Tongue (tissue), 1 donor: ENCODE measurements at regions not wholly inside any gene's neighbourhood (a gene's known extent, or its start where the extent isn't known, plus 50 kb on each side); places are given as distances from the start of the nearest gene placed in this dataset.
A peak's percentile ranks its signal among the peaks of the same experiment; 100 is the strongest.
"Not testable (repeated sequence)": the region's sequence is repeated elsewhere in the genome, so short reads cannot be mapped to it uniquely, and the experiment has no call there.

ENCODE experiments used
- DNase-seq: peaks from one replicate; pipeline ENCODE4 v3.0.0-alpha.2; 2015

GRCh38 chrX:46366381-46367207 is 178.6 kb downstream of the ZNF674 start:
- no peak for DNase-seq

DNA sequence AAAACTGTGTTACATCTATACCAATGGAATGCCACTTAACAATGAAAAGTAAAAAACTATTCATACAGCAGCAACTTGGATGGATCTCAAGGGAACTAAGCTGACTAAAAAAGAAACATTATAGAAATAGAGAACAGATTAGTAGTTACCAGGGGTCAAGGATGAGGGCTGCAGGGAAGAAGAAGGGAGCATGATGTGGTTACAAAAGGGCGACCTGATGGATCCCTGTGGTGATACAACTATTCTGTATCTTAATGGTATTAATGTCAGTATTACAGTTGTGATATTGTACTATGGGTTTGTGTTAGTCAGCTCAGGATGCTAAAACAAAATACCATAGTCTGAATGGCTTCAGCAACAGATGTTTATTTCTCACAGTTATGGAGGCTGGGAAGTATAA is 190.7 kb downstream of the ZNF674 start:
- no peak for DNase-seq

- no peak for DNase-seq
Measured at GRCh38 chrX:46341767-46342322, 203.4 kb downstream of the ZNF674 start.

GRCh38 chrX:46340696-46341095 is 204.5 kb downstream of the ZNF674 start:
- DNase-seq: no peak

GRCh38 chrX:46333550-46333949 is 211.7 kb downstream of the ZNF674 start:
- DNase-seq: no peak

- no peak for DNase-seq
Measured at GRCh38 chrX:46330981-46331380, 214.2 kb downstream of the ZNF674 start.

GRCh38 chrX:46330513-46330912 is 214.7 kb downstream of the ZNF674 start:
- DNase-seq: no peak

- no peak for DNase-seq
Measured at GRCh38 chrX:46328133-46328532, 217.1 kb downstream of the ZNF674 start.

- peak; percentile 15 for DNase-seq
Measured at GRCh38 chrX:46327566-46328115, 217.6 kb downstream of the ZNF674 start.

DNA sequence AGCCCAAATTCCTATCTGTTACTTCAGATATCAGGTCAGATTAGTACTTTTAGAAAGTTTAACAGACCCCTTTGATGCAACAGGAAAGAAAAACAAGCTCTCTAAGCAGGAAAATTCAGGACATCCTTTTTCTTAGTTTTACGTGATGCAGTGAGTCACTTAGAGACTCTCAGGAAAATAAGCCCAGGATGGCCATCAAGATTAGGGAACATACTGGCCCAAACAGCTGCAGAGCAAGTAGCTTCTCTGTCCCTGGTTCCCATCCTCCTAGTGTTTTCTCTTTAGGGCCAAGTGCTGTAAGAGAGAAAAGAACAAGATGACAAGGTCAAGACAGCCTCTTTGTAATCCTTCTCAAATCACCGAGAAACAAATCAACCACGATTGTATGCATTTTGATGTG is 219.1 kb downstream of the ZNF674 start:
- DNase-seq: no peak

- peak; percentile 16 for DNase-seq
Measured at GRCh38 chrX:46325312-46325877, 219.8 kb downstream of the ZNF674 start.

DNA sequence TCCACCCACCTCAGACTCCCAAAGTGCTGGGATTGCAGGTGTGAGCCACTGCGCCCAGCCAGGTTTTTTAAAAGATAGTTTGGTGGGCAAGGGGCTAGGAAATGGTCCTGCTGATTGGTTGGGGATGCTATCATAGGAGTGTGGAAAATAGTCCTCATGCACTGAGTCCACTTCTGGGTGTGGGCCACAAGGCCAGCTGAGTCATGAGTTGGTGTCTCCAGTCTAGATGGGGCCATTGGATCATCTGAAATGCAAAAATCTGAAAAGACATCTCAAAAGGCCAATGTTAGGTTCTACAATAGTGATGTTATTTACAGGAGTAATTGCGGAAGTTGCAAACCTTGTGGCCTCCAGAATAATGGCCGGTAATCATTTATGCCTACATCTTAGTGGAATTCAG is 221.1 kb downstream of the ZNF674 start:
- no peak for DNase-seq

- DNase-seq: not testable (repeated sequence)
Measured at GRCh38 chrX:46322929-46323328, 222.3 kb downstream of the ZNF674 start.

- DNase-seq: no peak
Measured at GRCh38 chrX:46321676-46322075, 223.5 kb downstream of the ZNF674 start.

GRCh38 chrX:46319750-46320149 is 225.5 kb downstream of the ZNF674 start:
- DNase-seq: no peak

DNA sequence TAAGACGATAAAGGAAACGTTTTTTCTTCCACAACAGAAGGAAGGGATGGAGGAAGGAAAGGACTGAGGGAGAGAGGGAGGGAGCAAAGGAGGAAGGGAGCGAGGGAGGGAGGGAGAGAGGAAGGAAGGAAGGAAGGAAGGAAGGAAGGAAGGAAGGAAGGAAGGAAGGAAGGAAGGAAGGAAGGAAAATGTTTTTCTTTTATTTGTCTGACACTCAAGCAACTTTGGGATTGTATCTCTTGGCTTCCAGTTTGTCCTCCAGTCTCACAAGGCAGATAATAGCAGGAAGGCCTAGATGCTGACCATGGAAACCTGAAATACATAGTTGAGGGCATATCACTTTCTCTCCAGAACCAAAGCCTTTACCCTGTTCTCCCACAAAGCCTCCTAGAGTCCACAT is 226.7 kb downstream of the ZNF674 start:
- DNase-seq: no peak

DNA sequence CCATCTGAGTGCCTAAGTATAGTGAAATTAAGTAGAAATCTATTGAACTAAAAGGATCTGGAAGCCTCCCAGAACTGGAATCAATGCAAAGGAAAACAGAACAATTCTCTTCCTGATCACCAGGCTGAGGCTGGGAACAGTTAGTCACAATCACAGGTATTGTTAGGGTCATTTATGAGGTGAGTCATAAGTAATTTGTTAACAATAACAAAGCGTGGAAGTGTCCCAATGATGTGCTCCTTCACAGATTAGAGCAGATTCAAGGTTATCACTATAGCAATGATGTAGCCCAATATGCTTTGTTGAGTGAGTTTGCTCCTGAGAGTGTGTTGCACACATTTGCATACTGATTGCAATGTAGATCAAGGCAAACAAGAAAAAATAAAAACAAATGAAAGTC is 228.1 kb downstream of the ZNF674 start:
- no peak for DNase-seq

DNA sequence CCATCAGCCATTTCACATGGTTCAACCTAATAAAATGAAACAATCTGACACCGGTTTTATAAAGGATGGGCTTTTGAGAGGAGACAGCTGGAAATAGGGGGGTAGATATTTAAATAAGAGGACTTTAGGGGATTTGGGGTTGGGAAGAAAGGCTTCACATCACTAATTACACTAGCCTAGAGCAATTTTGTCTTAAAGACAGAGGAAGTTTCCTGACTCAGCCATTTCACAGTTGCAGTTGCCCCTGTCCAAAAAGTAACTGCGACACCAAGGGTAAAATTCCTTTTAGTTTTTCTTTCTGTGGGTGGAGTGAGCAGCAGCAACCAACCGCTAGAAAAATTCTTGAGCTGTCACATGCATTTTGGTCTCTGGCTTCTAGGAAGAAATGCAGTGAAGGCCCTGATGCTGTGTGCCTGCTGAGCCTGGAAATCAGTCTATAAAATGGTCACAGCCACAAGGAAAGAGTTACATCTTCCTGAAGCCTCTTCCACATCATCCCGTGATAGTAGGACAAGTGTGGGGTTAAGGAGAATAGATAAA is 233.6 kb downstream of the ZNF674 start:
- no peak for DNase-seq

DNA sequence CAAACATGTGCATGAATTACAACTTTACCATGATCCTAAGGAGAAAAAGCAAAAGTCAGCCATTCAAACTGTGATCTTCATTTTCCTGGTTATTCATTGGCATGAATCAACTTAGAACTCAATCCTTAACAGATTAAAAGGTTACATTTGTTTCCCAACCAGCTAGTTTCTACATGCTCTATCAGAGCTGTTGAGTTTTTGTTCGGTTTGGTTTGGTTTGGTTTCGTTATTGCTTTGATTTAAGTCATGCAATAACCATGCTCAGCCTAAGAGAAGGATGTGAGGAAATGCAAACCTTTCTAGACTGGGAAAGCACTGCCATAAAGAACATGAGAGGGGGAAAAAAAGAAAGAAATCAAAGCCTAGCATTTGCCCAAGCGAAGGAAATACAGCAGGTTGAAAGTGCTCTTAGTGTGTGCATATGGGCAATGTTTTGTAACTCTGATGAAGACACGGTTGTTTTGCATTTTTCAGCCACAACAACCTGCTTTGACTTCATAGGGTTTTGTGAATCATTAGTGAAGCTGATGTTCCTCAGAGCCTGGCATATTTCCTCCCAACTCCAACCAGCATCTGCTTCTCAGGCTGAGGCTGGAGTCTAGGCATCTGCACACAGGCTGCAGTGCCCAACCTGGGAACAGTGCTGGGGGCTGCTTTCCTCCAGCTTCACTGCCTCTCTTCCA is 234.3 kb downstream of the ZNF674 start:
- no peak for DNase-seq

- no peak for DNase-seq
Measured at GRCh38 chrX:46308110-46308509, 237.1 kb downstream of the ZNF674 start.

- DNase-seq: no peak
Measured at GRCh38 chrX:46306103-46306502, 239.1 kb downstream of the ZNF674 start.

GRCh38 chrX:46305431-46305830 is 239.8 kb downstream of the ZNF674 start:
- no peak for DNase-seq

GRCh38 chrX:46301903-46302302 is 243.3 kb downstream of the ZNF674 start:
- no peak for DNase-seq
